ENCODE measurements at regions not wholly inside any gene's neighbourhood (a gene's known extent, or its start where the extent isn't known, plus 50 kb on each side); places are given as distances from the start of the nearest gene placed in this dataset.
A peak's percentile ranks its signal among the peaks of the same experiment; 100 is the strongest.

GRCh38 chr11:45518141-45518832, 147.1 kb downstream of the CHST1 start:
- peak; percentile 34 for DNase-seq (ENCODE audit: low spot score)

GRCh38 chr11:45517171-45517770, 148.2 kb downstream of the CHST1 start:
- DNase-seq (ENCODE audit: low spot score), result no peak

GRCh38 chr11:45513821-45514340, 151.5 kb downstream of the CHST1 start:
- no peak for DNase-seq (ENCODE audit: low spot score)

DNA sequence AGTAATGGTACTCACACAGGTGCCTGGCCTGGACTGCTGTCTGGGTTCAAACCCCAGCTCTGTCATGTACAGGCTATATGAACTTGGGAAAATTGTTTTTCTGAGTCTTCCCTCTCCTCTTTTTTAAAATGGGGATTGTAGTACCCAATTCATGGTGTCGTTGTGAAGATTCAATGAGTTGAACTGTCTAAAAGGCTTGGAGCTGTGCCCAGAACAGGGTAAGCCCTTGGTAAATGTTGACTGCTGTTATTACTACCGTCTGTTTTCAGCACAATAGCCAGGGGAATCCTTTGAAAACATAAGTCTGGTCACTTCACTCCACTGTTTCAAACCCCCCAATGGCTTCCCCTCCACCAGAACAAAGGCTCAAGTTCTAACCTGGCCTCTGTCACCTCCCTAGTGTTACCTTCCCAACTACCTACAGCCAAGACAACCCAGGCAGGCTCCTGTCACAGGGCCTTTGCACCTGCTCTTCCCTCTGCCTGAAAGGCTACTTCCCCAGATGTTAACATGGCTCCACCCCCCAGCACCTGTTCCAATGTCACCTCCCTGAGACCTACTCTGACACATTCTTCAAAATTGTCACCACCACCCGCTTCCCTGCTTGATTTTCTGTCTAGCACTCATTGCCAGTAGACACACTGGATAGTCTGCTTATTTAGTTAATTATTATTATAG, 152.8 kb downstream of the CHST1 start:
- DNase-seq (ENCODE audit: low spot score), result no peak

GRCh38 chr11:45511566-45511965, 153.9 kb downstream of the CHST1 start:
- DNase-seq (ENCODE audit: low spot score), result no peak

DNA sequence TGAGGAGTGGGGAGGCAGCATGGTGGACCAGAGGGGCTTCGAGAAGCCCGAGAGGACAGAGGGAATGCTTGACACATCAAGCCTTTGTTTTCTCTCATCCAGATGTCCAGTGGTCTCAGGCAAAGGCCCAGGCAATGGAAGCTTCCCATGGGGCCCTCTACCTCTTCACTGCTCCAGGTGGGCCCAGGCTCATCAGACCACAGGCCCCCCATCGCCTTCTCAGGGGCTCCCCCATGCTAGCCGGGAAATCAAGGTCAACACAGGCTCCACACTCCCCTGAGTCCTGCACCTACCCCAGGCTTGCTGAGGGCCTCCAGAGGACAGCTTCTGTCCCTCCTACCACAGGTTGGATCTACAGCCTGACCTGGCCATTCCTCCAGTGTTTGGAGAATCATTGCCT, 157.5 kb downstream of the CHST1 start:
- no peak for DNase-seq (ENCODE audit: low spot score)

DNA sequence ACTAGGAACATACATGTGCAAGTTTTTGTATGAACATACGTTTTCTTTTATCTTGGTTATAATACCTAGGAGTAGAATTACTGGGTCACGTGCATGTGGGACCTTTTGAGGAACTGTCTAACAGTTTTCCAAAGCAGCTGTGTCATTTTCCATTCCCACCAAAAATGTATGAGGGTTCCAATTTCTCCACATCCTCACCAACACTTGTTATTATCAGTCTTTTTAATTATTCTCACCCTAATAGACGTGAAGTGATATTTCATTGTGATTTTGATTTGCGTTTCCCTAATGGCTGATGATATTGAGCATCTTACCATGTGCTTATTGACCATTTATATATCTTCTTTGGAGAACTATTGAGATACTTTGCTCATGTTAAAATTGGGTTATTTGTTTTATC, 162.1 kb downstream of the CHST1 start:
- no peak for DNase-seq (ENCODE audit: low spot score)

DNA sequence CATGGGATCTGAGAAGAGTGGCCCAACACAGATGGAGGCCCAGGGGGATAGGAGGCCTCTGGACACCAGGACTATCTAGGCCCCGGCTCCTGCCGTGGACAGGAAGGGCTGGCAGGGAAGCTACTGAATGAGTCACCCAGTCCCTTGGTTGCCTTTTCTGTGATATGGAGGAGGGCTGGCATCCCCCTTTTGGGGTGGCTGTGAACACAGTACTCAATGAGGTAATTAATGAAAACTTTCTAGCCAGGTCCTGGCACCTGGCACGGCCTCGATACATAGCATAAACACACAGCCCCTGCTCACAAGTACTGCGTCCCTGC, 163.2 kb downstream of the CHST1 start:
- DNase-seq (ENCODE audit: low spot score), result no peak

DNA sequence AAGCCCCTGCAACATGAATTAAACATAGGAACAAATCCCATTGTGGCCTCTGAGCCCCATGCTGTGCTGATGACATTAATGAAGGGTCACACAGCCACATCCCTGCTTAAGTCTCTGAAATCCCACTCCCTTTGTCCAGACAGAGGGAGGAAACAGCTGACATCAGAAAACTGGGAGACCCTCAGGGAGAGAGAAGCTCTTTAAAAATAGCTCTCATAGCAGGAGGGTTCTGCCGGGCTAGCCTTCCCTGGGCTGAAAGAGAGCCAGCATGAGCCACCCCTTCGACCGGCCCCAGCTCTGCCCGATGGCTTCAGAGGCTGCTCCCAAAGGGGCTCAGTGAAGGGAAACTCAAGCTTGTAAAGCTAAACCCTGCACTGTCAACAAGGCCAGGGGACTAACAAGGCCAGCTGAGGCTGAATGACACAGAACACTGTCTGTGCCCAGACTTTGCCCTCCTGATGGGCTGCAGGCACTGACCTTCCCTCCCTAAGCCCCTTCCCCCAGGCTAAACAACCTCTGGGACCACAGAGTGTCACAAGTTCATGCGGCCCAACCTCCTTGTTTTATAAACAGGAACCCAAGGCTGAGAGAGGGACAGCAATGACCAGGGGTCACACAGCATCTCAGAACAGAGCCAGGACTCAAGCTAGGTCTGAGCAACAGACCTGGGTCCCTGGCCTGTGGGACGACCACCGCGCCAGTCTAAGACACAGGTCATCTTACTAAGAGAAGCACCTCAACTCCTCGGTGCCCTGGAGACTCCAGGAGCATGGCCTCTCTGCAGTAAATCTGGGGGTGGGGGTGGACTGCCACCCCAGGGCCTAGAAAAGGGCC, 163.8 kb downstream of the CHST1 start:
- no peak for DNase-seq (ENCODE audit: low spot score)

DNA sequence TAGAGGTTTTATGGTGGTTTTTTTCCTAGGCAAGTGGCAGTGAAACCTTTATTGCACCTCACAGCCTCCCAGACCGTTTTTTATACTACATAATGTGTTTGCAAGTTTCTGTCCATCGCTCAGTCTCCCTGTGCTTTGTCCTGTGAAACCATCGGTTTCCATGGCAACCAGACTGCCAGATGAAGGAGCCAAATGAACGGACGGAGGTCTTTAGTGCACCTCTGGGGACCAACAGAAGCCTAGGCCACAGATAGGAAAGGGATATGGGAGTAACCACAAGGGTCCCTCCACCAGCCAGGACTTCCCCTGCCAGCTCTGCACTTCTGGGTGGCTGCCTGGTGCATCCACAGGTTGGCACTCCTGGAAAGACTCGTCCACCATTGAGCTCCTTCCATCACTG, 165.0 kb downstream of the CHST1 start:
- no peak for DNase-seq (ENCODE audit: low spot score)

GRCh38 chr11:45494738-45495137, 170.7 kb downstream of the CHST1 start:
- DNase-seq (ENCODE audit: low spot score), result no peak

DNA sequence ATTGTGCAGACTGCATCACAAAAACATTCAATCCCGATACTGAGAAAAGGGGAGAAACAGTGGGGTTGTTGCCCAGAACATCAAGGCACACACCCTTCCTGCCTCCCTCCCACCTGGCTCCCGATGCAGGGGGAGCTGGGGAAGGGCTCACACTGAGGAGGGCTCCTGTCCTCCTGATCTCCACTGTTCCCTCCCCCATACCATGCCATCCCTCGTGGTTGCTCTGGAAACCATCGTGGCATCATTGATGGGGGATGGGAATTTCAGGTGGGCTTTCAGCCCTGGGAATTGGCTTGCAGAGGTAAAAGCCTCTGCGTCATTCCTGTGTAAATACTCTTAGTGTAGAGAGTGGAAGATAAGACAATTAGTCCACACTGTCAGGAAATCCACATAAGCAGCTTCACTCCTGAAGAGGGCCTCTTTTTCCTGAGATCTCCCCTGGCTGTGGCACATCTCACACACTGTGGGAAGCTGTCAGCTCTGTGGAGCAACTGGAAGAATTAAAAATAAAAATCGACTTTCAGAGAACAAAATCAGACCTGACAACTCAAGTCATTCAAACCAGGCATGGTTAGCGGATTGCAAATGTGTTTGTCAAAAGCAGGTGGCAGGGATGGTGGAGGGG, 176.0 kb downstream of the CHST1 start:
- peak; percentile 55 for DNase-seq (ENCODE audit: low spot score)

- DNase-seq (ENCODE audit: low spot score), result no peak
These were observed 179.0 kb downstream of the CHST1 start for GRCh38 chr11:45486461-45486860.

DNA sequence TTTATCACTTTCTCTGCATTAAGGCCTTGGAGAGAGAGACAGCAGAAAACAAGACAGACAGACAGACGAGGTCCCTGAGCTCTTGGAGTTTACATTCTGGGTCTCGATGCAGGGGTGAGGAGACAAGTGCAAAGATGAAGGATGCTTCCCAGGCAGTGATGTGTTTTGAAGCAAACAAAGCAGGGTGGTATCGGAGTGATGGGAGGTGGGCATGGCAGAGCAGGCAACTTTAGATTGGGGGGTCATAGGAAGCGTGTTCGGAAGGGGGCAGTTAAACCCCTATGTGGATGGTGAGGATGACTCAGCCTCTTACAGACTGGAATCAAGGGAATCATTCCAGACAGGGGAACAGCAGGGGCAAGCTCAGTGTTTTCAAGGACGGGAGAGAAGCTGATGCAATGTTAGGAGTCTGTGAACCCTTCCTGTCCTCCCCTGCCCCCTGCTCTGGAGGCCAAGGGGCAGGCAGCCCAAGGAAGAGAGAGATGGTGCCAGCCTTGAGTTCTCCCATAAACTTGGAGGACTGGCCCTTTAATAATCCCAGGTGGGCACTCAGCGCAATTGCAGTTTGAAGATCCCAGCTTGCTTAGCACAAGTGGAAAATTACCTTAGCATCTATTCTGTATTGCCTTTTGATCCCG, 180.2 kb downstream of the CHST1 start:
- no peak for DNase-seq (ENCODE audit: low spot score)

DNA sequence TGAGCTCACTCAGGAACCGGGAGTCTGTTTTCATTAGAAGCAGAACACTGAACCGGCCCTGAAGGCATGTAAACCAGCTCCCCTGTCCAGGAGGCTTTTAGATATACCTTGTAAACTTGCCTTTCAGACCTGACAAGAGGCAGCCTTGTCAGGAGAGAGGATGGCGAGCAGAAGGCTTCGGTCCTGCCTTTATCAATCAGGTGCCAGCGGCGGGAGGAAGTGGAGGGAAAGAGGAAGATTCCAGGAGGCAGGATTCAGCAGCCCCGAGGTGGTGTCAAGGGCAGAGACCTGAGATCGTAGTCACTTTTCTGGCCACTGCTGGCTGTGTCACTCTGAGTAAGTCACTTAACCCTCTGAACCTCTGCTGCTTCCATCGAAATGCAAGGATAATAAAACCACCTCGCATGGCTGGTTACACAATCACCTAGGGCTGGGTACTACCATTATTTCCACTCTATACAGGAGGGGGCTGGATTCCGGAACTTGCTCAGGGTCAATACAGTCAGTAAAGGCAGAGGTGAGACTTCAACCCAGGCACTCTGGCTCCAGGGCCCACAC, 181.0 kb downstream of the CHST1 start:
- peak; percentile 15 for DNase-seq (ENCODE audit: low spot score)

- peak; percentile 61 for DNase-seq (ENCODE audit: low spot score)
These were observed 182.0 kb downstream of the CHST1 start for GRCh38 chr11:45483416-45483815.

GRCh38 chr11:45482331-45482730, 183.1 kb downstream of the CHST1 start:
- DNase-seq (ENCODE audit: low spot score), result no peak

GRCh38 chr11:45481026-45481425, 184.4 kb downstream of the CHST1 start:
- no peak for DNase-seq (ENCODE audit: low spot score)

- DNase-seq (ENCODE audit: low spot score), result no peak
These were observed 187.8 kb downstream of the CHST1 start for GRCh38 chr11:45477588-45477987.

DNA sequence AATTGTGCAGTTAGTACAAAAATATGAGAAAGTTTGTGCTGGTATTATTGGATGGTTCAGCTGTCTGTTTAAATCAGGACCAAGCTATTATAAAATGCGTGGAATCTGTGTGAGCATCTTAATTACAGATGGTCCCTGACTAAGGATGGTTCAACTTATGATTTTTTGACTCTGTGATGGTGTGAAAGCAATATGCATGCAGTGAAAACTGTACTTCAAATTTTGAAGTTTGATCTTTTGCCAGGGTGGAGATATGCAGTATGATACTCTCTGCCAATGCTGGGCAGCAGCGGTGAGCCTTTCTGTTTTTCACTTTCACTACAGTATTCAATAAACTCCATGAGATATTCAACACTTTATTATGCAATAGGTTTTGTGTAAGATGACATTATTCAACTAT, 189.3 kb downstream of the CHST1 start:
- no peak for DNase-seq (ENCODE audit: low spot score)

DNA sequence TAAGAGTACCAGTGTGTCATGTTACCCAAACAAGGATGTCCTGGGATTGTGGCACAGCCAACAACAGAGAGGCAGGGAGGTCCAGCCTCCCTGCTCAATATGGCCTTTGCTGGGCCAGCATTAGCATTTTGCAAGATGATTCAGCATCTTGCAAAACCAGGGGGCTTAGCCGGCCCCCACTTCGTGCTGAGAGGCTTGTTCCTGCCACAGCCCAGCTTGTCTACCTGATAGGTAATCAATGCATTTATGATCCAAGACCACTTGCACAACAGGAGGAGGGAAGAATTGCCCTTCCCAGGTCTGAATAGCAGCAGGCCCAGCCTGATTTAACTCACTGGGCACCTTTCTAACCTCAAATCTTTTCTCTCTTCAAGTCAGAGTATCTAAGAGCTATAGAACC, 189.0 kb upstream of the SYT13 start:
- no peak for DNase-seq (ENCODE audit: low spot score)

All from putamen (tissue), 1 donor.